OCI-LY1 (cell line): ENCODE measurements at regions not wholly inside any gene's neighbourhood (a gene's known extent, or its start where the extent isn't known, plus 50 kb on each side); places are given as distances from the start of the nearest gene placed in this dataset.

Experiments used
- H2AFZ ChIP-seq: fragments of 200-600 bp; sonication (generic), shearing (Covaris generic); 2 replicates; pipeline ENCODE4 v1.6.0; 2014; ENCODE audit warnings: antibody characterized with exemption, mild to moderate bottlenecking, low read length
- H3F3A ChIP-seq: fragments of 200-600 bp; sonication (generic), shearing (Covaris generic); 2 replicates; pipeline ENCODE4 v1.6.0; 2014; ENCODE audit warnings: mild to moderate bottlenecking, antibody characterized with exemption, low read length, moderate library complexity; ENCODE audit not compliant: insufficient read depth
- H3K27ac ChIP-seq: fragments of 200-600 bp; sonication (generic); 2 replicates; pipeline ENCODE4 v1.5.1; 2014; ENCODE audit warnings: low read length, mixed run types, mild to moderate bottlenecking, low read depth; ENCODE audit not compliant: poor library complexity, severe bottlenecking
- H3K27me3 ChIP-seq: fragments of 200-600 bp; sonication (generic); 2 replicates; pipeline ENCODE4 v1.6.0; 2014; ENCODE audit warnings: antibody characterized with exemption, mild to moderate bottlenecking, low read length, moderate library complexity; ENCODE audit not compliant: insufficient read depth
- H3K36me3 ChIP-seq: fragments of 200-600 bp; sonication (generic); 2 replicates; pipeline ENCODE4 v1.6.1; 2014; ENCODE audit warnings: mild to moderate bottlenecking, antibody characterized with exemption, low read length, moderate library complexity, mixed read lengths; ENCODE audit not compliant: insufficient read depth
- H3K4me1 ChIP-seq: fragments of 200-600 bp; sonication (generic); 2 replicates; pipeline ENCODE4 v1.5.1; 2014; ENCODE audit warnings: mild to moderate bottlenecking, low read length, moderate library complexity; ENCODE audit not compliant: insufficient read depth, severe bottlenecking
- H3K4me2 ChIP-seq: fragments of 200-600 bp; sonication (generic), shearing (Covaris generic); 2 replicates; pipeline ENCODE4 v1.6.1; 2014; ENCODE audit warnings: low read length
- H3K4me3 ChIP-seq: fragments of 200-600 bp; sonication (generic); 2 replicates; pipeline ENCODE4 v1.5.1; 2014; ENCODE audit warnings: low read length, low read depth, mild to moderate bottlenecking, mixed read lengths; ENCODE audit not compliant: poor library complexity, severe bottlenecking
- H3K79me2 ChIP-seq: fragments of 200-600 bp; shearing (Covaris generic); 2 replicates; pipeline ENCODE4 v1.6.1; 2016; ENCODE audit warnings: mixed run types, low read length, mixed read lengths; ENCODE audit not compliant: insufficient read depth
- H3K9ac ChIP-seq: fragments of 200-600 bp; sonication (generic), shearing (Covaris generic); 2 replicates; pipeline ENCODE4 v1.6.1; 2014; ENCODE audit warnings: mild to moderate bottlenecking, low read length, mixed read lengths
- H3K9me2 ChIP-seq: fragments of 200-600 bp; sonication (generic), shearing (Covaris generic); 2 replicates; pipeline ENCODE4 v1.6.1; 2014; ENCODE audit warnings: low read depth, mild to moderate bottlenecking, low read length, mixed read lengths
- H3K9me3 ChIP-seq: fragments of 200-600 bp; shearing (Covaris generic); 2 replicates; pipeline ENCODE4 v1.6.1; 2014; ENCODE audit warnings: low read length, mixed read lengths
- H4K20me1 ChIP-seq: fragments of 200-600 bp; sonication (generic), shearing (Covaris generic); 2 replicates; pipeline ENCODE4 v1.6.0; 2016; ENCODE audit warnings: mild to moderate bottlenecking, low read length; ENCODE audit not compliant: insufficient read depth
- CTCF ChIP-seq: fragments of 200-600 bp; sonication (generic), shearing (Covaris generic); IDR thresholded peaks from 2 replicates; pipeline ENCODE4 v1.5.1; 2017; ENCODE audit warnings: mild to moderate bottlenecking, antibody characterized with exemption, low read length, moderate library complexity, mixed read lengths
- EZH2 ChIP-seq: fragments of 200-600 bp; sonication (generic), shearing (Covaris generic); IDR thresholded peaks from 2 replicates; pipeline ENCODE4 v1.8.0; 2017; ENCODE audit warnings: borderline replicate concordance, mixed run types, mild to moderate bottlenecking, antibody characterized with exemption, low read length, moderate library complexity, mixed read lengths

DNA sequence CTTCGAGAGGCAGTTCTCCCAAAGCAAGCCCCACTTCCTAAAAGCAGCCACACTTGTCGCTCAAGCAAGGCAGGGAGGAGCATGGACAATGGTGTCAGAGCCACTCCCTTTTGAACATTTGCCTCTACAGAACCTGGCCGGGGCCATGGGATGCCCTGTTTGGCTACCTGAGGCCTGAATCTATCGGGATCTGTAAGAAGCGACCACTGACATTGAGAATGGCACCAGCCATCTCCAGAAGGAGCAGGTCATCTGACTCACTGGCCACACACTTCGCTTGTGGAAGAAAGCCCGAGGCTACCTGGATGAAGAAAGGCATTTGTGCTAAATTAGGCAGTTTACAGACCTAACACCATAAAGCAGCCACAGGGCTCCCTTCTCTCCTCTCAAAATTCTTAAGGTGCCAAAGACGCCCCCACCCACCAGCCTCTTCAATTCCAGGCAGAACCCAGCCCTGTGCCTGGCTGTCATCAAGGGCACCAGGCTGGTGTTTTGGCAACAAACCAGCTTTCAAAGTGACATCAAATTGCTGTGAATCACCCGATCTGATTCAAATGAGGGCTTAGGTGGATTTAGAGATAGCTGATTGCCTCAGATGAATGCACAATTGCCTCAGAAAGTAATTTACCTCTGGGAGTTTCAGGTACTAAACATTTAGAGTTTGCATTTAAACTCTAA lies 104.8 kb downstream of the ETS2 start:
- no peaks in the 10 kb centered on the region for H4K20me1 ChIP-seq
- no peaks in the 10 kb centered on the region for H3K36me3 ChIP-seq
- H3K9me3 ChIP-seq = no peaks in the 10 kb centered on the region
- H3K9ac ChIP-seq = no peak overlapping the region
- TF ChIP-seq CTCF = no peak
- TF ChIP-seq EZH2 = no peak
- no peaks in the 10 kb centered on the region for H3K79me2 ChIP-seq
- peaks cover 17% of the 10 kb centered on the region for H3K4me1 ChIP-seq
- H2AFZ ChIP-seq = no peak overlapping the region
- no peaks in the 10 kb centered on the region for H3F3A ChIP-seq
- H3K27me3 ChIP-seq = no peaks in the 10 kb centered on the region; the same call in 1 of the 2 replicates
- H3K4me2 ChIP-seq = no peak overlapping the region
- no peak overlapping the region for H3K27ac ChIP-seq
- no peak overlapping the region for H3K4me3 ChIP-seq
- H3K9me2 ChIP-seq = no peaks in the 10 kb centered on the region

GRCh38 chr21:38909929-38910328 lies 104.2 kb downstream of the ETS2 start:
- no peaks in the 10 kb centered on the region; the same call in 1 of the 2 replicates for H3K27me3 ChIP-seq
- no peaks in the 10 kb centered on the region for H3K9me2 ChIP-seq
- no peak overlapping the region for H3K27ac ChIP-seq
- H3K4me2 ChIP-seq = no peak overlapping the region
- no peak overlapping the region for H3K4me3 ChIP-seq
- no peaks in the 10 kb centered on the region for H3K79me2 ChIP-seq
- no peaks in the 10 kb centered on the region for H4K20me1 ChIP-seq
- peaks cover 17% of the 10 kb centered on the region for H3K4me1 ChIP-seq
- no peaks in the 10 kb centered on the region for H3K9me3 ChIP-seq
- H3F3A ChIP-seq = no peaks in the 10 kb centered on the region
- no peaks in the 10 kb centered on the region for H3K36me3 ChIP-seq
- H2AFZ ChIP-seq = no peak overlapping the region
- TF ChIP-seq EZH2 (no peak), CTCF (no peak)
- H3K9ac ChIP-seq = no peak overlapping the region

- Histone ChIP-seq H3K79me2 (no peaks in the 10 kb centered on the region), H3K9ac (no peak overlapping the region), H3K27ac (no peak overlapping the region), H3K27me3 (no peaks in the 10 kb centered on the region; the same call in 1 of the 2 replicates), H3K9me2 (no peaks in the 10 kb centered on the region), H3K4me3 (no peak overlapping the region), H3K4me1 (peaks cover 17% of the 10 kb centered on the region), H3K9me3 (no peaks in the 10 kb centered on the region), H3K4me2 (no peak overlapping the region), H3K36me3 (no peaks in the 10 kb centered on the region), H3F3A (no peaks in the 10 kb centered on the region), H2AFZ (no peak overlapping the region), H4K20me1 (no peaks in the 10 kb centered on the region)
- TF ChIP-seq EZH2 = no peak
- no peak for TF ChIP-seq CTCF
These were observed 103.4 kb downstream of the ETS2 start for GRCh38 chr21:38909109-38909508.
